ENCODE measurements at regions not wholly inside any gene's neighbourhood (a gene's known extent, or its start where the extent isn't known, plus 50 kb on each side); places are given as distances from the start of the nearest gene placed in this dataset.
"Not testable (repeated sequence)": the region's sequence is repeated elsewhere in the genome, so short reads cannot be mapped to it uniquely, and the experiment has no call there.

GRCh38 chr4:126738527-126738923 lies 894.2 kb upstream of the INTU start:
- DNase-seq (ENCODE audit: low spot score) = no peak

GRCh38 chr4:126738926-126739325 lies 893.8 kb upstream of the INTU start:
- DNase-seq (ENCODE audit: low spot score) = peak; percentile 42

- DNase-seq (ENCODE audit: low spot score) = no peak
Measured at GRCh38 chr4:126740687-126741086, 892.1 kb upstream of the INTU start.

GRCh38 chr4:126742048-126742447 lies 890.7 kb upstream of the INTU start:
- no peak for DNase-seq (ENCODE audit: low spot score)

- DNase-seq (ENCODE audit: low spot score) = no peak
Measured at GRCh38 chr4:126742885-126743284, 889.9 kb upstream of the INTU start.

- DNase-seq (ENCODE audit: low spot score) = peak; percentile 21
Measured at GRCh38 chr4:126748736-126749135, 884.0 kb upstream of the INTU start.

GRCh38 chr4:126750723-126751122 lies 882.0 kb upstream of the INTU start:
- DNase-seq (ENCODE audit: low spot score) = no peak

GRCh38 chr4:126752126-126752525 lies 880.6 kb upstream of the INTU start:
- DNase-seq (ENCODE audit: low spot score) = no peak

GRCh38 chr4:126752702-126753101 lies 880.1 kb upstream of the INTU start:
- DNase-seq (ENCODE audit: low spot score) = no peak

- no peak for DNase-seq (ENCODE audit: low spot score)
Measured at GRCh38 chr4:126753592-126753991, 879.2 kb upstream of the INTU start.

- DNase-seq (ENCODE audit: low spot score) = no peak
Measured at GRCh38 chr4:126755506-126755905, 877.3 kb upstream of the INTU start.

GRCh38 chr4:126756050-126756829 lies 876.5 kb upstream of the INTU start:
- no peak for DNase-seq (ENCODE audit: low spot score)

- no peak for DNase-seq (ENCODE audit: low spot score)
Measured at GRCh38 chr4:126757219-126757618, 875.5 kb upstream of the INTU start.

- no peak for DNase-seq (ENCODE audit: low spot score)
Measured at GRCh38 chr4:126758493-126758892, 874.3 kb upstream of the INTU start.

- no peak for DNase-seq (ENCODE audit: low spot score)
Measured at GRCh38 chr4:126761947-126762662, 870.7 kb upstream of the INTU start.

- peak; percentile 26 for DNase-seq (ENCODE audit: low spot score)
Measured at GRCh38 chr4:126762663-126763247, 870.0 kb upstream of the INTU start.

- DNase-seq (ENCODE audit: low spot score) = no peak
Measured at GRCh38 chr4:126766241-126766640, 866.5 kb upstream of the INTU start.

- no peak for DNase-seq (ENCODE audit: low spot score)
Measured at GRCh38 chr4:126768338-126768737, 864.4 kb upstream of the INTU start.

GRCh38 chr4:126770811-126771553 lies 861.8 kb upstream of the INTU start:
- DNase-seq (ENCODE audit: low spot score) = not testable (repeated sequence)

- not testable (repeated sequence) for DNase-seq (ENCODE audit: low spot score)
Measured at GRCh38 chr4:126771618-126772017, 861.1 kb upstream of the INTU start.

GRCh38 chr4:126772662-126773061 lies 860.1 kb upstream of the INTU start:
- DNase-seq (ENCODE audit: low spot score) = no peak

- DNase-seq (ENCODE audit: low spot score) = peak; percentile 29
Measured at GRCh38 chr4:126775485-126776106, 857.2 kb upstream of the INTU start.

Data from RKO (cell line).